GM18505 (cell line): ENCODE measurements at regions not wholly inside any gene's neighbourhood (a gene's known extent, or its start where the extent isn't known, plus 50 kb on each side); places are given as distances from the start of the nearest gene placed in this dataset.

Experiments
- ATAC-seq: cut with Tn5 transposase; IDR thresholded peaks from one replicate; pipeline ENCODE4 v1.9.1; 2021; ENCODE audit not compliant: unreplicated experiment
- POLR2A ChIP-seq: IDR thresholded peaks from 4 replicates; pipeline ENCODE4 v1.6.1; 2011; ENCODE audit warnings: borderline replicate concordance; ENCODE audit not compliant: insufficient read depth, insufficient read length; ENCODE audit errors: extremely low read depth

DNA sequence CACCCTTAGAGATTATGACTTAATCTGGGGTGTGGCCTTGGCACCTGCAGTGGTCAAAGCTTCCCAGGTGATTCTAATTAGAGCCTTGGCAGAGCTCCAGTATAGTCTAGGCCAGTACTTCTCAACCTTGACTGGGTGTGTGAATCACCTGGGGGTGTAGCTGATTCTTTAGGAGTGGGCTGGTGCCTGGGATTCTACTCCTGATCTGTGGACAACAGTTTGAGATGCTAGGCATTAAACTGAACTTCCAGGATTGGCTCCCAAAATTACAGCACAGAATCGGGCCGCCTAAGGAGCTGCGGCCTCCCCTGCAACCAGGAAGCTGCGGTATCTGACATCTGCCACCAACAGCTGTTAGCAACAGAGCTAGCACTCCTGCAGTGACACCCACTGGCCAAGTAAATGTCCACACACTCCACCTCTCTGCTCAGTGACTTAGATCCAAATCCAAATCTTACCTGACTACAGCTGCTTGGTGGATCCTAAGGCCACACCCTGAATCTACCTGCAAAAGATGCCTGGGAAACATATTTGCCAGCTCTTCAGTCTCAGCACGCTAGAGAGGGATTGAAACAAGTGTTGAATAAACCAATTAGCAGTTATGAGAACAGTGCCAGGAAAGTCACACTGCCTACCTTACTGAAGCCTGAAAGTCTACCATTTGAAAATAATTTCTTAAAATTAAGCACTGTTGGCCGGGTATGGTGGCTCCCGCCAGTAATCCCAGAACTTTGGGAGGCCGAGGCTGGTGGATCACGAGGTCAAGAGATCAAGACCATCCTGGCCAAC lies 126.7 kb downstream of the UNC5CL start:
- TF ChIP-seq POLR2A = no peak
- no peak for ATAC-seq

DNA sequence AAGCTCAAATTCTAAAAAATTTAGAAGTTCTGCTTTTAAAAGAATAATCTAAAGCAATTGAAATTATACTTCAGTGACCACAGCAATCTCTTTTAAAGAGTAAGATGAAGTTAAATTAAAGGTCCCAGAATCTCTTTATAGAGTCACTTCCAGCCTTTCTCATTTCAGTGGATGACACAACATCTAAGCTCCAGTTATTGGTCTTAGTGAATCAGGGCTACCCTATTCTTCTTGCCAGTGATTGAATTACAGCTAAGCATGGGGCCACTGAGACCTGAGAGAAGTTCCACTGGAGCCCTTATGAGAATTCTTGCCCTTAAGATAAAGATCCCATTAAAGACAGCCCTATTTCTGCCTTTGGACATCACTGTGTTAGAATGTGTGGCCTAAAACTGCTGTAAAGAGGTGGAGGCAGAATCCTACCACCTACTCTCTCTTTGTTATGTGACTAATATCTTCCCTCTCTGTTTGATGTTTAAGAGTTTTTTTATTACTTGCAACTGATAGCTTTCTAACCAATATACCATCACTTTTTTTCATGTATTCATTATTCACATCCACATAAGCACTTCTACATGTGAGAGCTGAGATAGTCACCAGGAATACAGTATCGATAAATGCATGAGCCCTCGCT lies 128.6 kb downstream of the UNC5CL start:
- TF ChIP-seq POLR2A = no peak
- ATAC-seq = no peak

DNA sequence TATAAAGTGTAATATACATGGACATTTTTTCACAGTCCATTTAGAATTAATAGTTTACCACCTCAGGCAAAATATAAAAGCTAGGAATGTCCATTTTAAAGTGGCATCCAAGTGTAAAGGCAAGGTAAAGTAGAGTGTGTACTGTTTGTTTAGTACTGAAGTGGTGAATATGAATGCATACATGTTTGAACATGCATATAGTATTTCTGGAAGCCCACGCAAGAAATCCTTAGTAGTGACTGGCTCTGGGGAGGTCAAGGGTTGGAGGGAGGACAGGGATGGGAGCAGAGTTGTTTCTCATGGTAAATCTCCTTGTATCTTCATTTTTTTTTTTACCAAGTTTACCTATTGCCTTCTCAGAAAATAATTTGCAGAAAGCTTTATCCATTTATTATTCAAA lies 129.2 kb downstream of the UNC5CL start:
- ATAC-seq = no peak
- TF ChIP-seq POLR2A = no peak

DNA sequence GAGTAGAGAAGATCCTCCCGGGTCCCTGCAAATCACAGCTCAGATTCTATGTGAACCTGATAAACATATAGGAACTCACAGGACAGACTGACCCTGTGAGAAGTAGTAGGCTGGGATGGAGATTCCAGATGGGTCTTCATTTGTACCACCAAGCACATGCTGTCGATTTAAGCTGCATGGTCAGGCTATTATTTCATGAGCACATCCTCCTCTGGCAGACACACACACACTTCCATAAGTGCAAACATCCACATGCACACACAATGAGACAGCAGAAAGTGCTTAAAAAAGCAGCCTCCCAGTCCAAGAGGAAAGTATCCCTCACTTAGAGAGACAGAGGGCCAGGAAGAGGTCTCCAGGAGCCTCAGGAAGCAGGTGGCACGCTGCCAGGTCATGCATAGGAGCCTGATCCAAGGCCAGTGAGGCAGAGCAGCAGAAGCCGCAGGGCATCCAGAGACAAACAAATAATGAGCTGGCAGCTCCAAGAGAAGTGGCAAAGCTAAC lies 131.8 kb downstream of the UNC5CL start:
- no peak for TF ChIP-seq POLR2A
- no peak for ATAC-seq

DNA sequence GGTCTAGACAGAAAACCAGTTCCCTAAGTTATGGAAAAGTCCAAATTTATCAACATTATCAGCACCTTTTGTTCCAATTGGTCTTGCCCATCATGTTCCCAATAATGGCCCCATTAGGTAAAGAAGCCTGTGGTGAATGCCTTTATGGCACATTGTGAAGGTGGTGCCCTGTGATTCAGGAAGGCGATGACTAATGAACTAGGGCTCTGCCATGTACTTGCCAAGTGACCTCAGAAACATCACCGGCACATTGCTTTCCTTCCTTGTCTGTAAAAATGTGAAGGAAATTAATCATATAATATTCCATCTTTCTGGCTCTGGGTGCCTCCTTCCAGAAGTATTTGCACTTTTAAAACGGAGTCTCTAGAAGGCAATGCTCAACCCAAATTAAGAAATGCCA lies 132.3 kb downstream of the UNC5CL start:
- ATAC-seq = no peak
- TF ChIP-seq POLR2A = no peak

DNA sequence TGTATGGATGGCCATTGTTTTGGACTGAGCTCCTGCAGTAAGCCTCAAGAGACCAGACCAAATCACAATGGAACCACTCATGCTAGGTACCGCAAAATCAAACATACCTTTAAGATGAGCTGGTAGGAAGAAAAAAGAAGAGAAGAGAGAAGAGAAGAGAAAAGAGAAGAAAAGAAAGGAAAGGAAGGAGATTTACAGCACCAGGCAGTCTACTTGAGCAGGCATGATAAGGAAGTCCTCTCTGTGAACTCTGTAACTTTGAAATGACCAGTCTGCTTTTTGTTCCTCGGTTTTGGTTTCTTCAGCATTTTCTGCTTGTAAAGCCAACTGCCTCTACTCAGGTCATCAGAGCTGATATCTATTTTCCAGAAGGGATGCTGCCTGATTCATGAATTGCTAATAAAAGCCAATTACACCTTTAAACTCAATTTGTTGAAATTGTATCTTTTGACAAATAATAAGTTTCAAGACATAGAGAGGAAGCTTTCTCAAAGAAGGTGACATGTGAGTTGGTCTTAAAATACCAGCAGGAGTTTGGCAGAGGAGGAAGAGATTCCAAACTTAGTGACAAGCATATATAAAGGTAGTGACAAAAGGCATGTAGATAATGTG lies 134.3 kb downstream of the UNC5CL start:
- no peak for TF ChIP-seq POLR2A
- ATAC-seq = no peak

DNA sequence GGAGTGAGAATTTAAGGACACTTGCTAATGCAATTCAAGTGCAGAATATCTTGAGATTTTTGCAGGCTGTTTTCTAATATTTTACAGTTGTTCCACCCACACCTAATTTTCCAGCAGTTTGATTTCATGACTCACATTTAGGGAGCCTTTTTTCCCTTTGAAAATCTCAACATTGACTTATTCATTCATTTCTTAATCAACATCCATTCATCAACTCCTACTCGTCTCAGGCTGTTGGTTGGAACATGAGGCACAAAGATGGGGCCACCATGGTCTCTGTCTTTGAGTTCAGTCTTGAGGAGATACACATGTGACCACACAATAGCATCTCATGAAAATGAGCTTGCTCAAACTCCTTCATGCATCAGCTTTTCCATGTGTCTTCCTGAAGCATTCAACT lies 135.6 kb downstream of the UNC5CL start:
- no peak for ATAC-seq
- no peak for TF ChIP-seq POLR2A

DNA sequence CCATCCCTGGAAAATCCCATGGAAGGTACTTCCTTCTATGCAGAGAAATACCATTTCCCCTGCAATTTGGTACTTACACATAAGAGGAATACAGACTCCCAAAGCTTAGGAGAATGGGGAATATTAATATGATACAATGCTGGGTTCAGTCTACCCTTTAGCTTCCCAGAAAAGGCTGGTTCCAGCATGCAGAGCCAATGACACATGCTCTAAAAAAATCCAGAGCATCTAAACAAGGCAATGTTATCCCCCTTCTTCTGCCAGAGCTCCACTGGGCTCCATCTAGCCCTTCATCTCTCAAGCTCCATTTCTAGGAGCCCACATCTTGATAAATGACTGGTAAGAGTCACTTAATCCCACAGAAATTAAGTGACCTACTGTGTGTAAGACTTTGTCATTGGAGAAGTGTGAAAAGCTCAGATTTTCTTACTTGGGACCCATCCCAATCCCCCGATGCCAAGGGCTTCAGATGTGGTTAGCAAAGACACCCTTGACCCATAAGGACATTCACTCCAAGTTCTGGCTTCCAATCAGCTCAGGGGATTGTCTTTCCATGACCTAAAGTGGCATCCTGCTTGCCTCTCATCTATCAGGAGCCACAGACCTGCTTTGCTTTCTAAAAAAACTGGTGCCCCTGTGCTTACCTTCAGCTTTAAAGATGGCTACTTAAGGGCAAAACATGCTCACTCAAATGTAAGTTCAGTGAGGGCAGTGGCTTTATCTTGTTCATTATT lies 137.5 kb downstream of the UNC5CL start:
- ATAC-seq = no peak
- TF ChIP-seq POLR2A = no peak

DNA sequence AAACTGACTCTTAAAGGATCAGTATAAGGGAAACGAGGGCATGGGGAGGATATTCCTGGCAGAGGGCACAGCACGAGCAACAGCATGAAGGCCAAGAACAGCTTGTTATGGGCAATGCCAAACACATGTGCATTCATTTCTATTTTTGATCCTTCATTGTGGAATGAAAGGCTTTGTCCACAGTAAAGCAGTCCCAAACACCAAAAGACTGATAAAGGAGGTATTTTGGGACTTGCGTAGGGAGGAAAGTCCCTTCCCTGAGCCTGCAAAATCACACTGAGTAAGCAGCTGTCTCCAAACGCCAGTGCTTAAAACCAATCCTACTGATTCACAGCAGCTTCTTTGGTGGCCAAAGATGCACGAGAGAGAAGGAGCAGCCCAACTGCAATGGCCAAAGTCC lies 138.2 kb downstream of the UNC5CL start:
- no peak for ATAC-seq
- no peak for TF ChIP-seq POLR2A

DNA sequence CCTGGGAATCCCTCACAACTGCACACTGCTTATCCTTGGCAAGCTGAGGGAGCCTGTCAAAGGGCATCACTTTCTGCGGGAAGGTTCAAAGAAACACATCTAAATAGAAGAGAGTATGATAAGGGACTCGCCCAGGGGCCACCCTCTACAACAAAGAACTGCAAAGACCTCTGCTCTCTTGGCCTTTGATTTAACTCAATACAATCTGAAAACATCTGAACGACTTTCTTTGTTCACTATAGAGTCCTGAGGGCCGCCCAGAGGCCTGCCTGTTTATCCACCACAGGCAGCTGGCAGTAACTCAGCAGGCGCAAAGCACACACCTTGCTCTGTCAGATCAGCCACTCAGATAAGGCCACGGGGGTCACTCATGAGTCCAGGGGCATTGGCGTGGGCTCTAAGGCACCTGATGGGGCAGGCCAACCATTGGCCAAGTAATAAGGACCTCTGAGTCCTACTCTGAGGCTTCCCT lies 139.3 kb downstream of the UNC5CL start:
- TF ChIP-seq POLR2A = no peak
- ATAC-seq = no peak

DNA sequence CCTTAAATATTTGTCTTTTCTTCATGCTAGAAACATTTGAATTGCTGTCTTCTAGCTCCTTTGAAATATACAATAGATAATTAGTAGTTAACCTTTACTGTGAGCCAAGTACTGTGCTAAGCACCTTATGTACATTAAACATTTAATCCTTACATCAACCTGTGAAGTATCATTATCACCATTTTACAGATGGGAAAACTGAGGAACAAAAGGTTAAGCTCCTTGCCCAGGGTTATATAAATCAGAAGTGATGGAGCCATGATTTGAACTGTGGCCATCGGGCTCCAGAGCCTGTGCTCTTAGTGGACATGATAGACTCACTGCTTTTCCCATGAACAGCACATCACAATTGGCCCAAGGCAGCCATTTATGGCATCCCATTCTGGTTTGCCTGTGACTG lies 140.9 kb downstream of the UNC5CL start:
- ATAC-seq = no peak
- TF ChIP-seq POLR2A = no peak

DNA sequence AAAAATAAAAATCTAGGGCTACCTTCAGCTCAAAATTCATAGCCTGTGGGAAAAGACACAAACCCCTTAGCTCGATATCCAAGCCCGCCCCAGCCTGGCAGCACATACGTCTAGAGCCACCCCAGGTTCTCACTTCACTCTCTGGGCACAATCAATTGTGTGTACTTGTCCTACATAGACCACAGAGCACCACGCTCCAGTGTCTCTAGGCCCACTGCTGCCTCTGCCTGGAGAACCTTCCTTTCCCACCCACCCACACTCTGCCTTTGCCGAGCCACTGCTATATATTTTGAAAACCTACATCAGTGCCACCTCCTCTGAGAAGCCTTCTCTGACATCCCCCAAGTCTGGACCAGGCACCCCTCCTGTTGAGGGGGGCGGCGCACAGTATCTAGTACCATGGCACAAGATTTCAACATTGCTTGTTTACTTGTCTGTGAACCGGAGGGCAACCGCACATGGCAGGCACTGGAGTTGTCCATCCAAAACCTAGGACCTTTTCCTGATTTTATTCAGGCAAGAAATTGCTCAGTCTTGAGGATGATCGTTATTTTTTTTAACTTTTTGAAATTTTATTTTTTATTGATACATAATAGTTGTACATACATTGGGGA lies 141.5 kb downstream of the UNC5CL start:
- TF ChIP-seq POLR2A = no peak
- ATAC-seq = no peak

DNA sequence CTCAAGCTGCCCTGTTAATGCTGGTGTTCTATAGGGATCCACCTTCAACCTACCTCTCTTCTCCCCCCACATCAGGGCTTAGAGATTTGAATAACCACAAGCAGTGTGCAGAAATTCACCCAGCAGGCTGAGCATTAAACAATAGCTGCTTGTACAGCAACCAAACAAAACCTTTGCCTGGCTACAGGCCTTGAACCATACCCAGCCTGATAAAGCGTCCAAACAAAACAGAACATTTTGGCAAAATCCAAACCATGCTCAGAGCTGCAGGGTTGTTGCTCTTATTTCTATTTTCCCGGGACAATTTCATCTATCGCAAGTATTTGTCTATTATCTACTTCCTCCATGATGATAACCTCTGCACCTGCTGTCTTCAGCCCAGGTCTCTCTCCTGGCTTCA lies 142.3 kb downstream of the UNC5CL start:
- no peak for TF ChIP-seq POLR2A
- ATAC-seq = no peak

DNA sequence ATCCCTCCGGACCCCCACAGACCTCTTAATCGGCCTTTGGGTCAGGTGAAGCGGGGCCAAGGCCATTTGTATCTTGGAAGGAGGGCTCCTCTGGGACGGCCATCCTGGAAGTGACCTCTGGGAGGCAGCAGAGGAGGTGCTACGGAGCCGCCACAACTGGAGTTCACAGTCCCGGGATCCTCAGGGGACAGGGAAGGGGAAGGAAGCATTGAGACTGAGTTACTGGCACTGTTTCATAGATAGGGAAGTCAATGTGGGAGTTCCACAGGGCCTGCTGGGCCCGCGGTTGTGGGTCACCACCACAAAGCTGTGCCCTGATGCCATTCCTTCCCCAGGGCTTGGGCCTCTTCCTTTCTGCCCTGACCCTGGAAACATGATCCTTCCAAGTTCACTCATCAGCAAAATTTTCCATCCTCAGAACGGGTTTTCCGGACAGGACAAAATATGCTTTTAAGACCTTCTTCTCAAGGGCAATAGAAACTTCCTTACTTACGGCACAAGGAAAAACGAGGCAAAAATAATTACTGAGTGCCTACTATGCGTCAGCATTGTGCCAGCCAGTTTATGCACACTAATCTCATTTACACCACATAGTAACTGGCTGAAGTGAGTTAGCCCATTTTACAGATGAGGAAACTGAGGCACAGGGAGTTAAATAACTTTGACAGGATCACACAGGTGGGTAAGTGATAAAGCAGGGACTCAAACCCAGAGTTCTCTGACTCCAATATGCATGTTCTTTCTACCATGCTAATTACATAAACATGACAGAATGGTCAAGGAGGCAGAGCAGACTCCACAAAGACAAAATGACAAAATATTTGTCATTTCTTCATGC lies 143.8 kb downstream of the UNC5CL start:
- ATAC-seq = no peak
- TF ChIP-seq POLR2A = no peak
